Panc1 (cell line): ENCODE measurements at regions not wholly inside any gene's neighbourhood (a gene's known extent, or its start where the extent isn't known, plus 50 kb on each side); places are given as distances from the start of the nearest gene placed in this dataset.

Experiments used
- SIN3A ChIP-seq: IDR thresholded peaks from 2 replicates; pipeline ENCODE4 v1.6.1; 2012; ENCODE audit warnings: low read depth, mild to moderate bottlenecking, low read length, moderate library complexity, borderline replicate concordance; ENCODE audit not compliant: insufficient read depth
- TF ChIP-seq, protein P1 (sequence below): fragments of 450-650 bp; IDR thresholded peaks from 2 replicates; pipeline ENCODE4 v1.5.1; 2017; ENCODE audit warnings: mild to moderate bottlenecking
- TF ChIP-seq, protein P2 (sequence below), 2 experiments: IDR thresholded peaks; 2 replicates each; pipeline ENCODE4 v1.6.1; 2011 to 2012; ENCODE audit warnings: low read depth in 2 of 2, control low read depth in 1 of 2, low read length in 1 of 2, mild to moderate bottlenecking in 1 of 2, moderate library complexity in 1 of 2; ENCODE audit not compliant: insufficient read depth in 1 of 2

DNA sequence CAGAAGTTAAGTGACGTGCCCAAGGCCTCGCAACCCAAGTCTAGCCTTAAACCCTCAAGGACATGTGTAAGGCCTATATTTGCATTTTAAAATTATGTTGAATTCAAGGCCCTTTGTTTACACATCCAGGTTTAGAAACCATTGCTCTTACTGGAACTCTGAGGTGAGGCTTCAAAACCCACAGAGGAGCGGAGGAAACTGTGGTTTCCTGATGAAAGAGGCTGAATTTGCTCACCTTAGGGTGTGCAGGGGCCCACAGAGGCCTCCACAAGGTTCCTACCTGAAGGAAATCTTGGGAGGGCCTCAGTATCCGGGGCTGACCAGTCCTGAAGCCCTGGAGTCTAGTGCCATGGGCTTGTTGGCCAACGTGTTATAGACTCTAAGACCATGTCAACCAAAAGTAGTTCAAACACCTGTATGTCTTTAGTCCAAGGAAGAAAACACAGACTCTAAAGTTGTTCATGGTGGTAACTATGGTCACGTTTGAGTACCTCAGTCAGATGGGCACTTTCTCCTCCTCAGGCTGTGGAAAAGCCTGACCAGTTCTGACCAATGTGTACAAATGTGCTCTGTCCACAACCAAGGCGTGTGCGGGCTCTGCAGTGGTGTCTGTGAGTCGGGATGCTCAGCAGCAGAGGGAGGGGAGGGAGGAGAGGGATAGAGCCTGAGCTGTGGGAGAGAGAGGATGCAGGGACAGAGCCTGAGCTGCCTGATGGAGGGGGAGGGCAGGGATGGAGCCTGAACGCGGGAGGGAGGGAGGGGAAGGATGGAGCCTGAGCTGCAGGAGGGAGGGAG lies 124.6 kb upstream of the ERCC6L2 start:
- TF ChIP-seq, protein P1, sequence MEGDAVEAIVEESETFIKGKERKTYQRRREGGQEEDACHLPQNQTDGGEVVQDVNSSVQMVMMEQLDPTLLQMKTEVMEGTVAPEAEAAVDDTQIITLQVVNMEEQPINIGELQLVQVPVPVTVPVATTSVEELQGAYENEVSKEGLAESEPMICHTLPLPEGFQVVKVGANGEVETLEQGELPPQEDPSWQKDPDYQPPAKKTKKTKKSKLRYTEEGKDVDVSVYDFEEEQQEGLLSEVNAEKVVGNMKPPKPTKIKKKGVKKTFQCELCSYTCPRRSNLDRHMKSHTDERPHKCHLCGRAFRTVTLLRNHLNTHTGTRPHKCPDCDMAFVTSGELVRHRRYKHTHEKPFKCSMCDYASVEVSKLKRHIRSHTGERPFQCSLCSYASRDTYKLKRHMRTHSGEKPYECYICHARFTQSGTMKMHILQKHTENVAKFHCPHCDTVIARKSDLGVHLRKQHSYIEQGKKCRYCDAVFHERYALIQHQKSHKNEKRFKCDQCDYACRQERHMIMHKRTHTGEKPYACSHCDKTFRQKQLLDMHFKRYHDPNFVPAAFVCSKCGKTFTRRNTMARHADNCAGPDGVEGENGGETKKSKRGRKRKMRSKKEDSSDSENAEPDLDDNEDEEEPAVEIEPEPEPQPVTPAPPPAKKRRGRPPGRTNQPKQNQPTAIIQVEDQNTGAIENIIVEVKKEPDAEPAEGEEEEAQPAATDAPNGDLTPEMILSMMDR = no peak
- TF ChIP-seq, protein P2, sequence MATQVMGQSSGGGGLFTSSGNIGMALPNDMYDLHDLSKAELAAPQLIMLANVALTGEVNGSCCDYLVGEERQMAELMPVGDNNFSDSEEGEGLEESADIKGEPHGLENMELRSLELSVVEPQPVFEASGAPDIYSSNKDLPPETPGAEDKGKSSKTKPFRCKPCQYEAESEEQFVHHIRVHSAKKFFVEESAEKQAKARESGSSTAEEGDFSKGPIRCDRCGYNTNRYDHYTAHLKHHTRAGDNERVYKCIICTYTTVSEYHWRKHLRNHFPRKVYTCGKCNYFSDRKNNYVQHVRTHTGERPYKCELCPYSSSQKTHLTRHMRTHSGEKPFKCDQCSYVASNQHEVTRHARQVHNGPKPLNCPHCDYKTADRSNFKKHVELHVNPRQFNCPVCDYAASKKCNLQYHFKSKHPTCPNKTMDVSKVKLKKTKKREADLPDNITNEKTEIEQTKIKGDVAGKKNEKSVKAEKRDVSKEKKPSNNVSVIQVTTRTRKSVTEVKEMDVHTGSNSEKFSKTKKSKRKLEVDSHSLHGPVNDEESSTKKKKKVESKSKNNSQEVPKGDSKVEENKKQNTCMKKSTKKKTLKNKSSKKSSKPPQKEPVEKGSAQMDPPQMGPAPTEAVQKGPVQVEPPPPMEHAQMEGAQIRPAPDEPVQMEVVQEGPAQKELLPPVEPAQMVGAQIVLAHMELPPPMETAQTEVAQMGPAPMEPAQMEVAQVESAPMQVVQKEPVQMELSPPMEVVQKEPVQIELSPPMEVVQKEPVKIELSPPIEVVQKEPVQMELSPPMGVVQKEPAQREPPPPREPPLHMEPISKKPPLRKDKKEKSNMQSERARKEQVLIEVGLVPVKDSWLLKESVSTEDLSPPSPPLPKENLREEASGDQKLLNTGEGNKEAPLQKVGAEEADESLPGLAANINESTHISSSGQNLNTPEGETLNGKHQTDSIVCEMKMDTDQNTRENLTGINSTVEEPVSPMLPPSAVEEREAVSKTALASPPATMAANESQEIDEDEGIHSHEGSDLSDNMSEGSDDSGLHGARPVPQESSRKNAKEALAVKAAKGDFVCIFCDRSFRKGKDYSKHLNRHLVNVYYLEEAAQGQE (IDR thresholded peaks at IDR 0.05; ENCODE audit: insufficient read depth in 1 of 2, low read depth in 2 of 2, low read length in 1 of 2) = no peak
- TF ChIP-seq SIN3A = no peak
